ENCODE measurements at regions not wholly inside any gene's neighbourhood (a gene's known extent, or its start where the extent isn't known, plus 50 kb on each side); places are given as distances from the start of the nearest gene placed in this dataset.

DNA sequence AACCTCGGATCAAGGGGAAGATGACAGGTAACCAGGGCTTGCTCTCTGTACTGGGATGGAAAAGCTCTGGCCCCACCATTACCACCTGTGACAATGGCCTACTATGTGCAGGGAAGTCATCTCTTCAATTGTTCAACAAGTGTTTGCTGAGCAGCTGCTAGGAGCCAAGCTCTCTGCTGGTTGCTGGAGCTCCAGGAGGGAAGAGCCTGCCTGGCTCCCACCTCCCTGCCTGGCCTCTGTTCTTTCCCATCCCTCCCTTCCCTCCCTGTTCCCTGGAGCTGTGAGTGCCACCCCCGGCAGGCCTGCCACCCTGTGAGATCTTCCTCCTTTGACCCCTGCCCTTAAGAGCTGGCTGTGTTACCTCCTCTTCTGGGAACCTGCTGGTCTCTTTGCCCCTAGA lies 59.7 kb upstream of the IER5L start:
- dilution Hi-C loops (cut with HindIII; ENCODE audit: low sequenced_read_pairs, unreplicated experiment), result no loop called here
- Histone ChIP-seq H3K9me3 (ENCODE audit: control insufficient read depth, insufficient read depth, low read length) (peaks cover 11% of the 10 kb centered on the region), H2AK5ac (ENCODE audit: low read depth, low read length) (peak overlapping the region; percentile 72), H3K27ac (ENCODE audit: insufficient read depth, low read length) (no peak overlapping the region), H2BK20ac (ENCODE audit: low read depth, low read length) (0 out of 2 replicates have a peak overlapping the region, but pooled peaks have one; percentile 20), H2BK15ac (ENCODE audit: low read depth, low read length) (no peak overlapping the region), H4K20me1 (ENCODE audit: insufficient read depth, low read length) (no peaks in the 10 kb centered on the region), H3K79me1 (ENCODE audit: low read depth in 1 of 2, low read length in 2 of 2) (no peaks in the 10 kb centered on the region), H3K18ac (ENCODE audit: low read depth, low read length) (no peak overlapping the region), H2BK5ac (ENCODE audit: low read depth, low read length, poor library complexity, severe bottlenecking) (no peak overlapping the region), H2AFZ (replicated peaks; ENCODE audit: low read length, poor library complexity) (peak overlapping the region; percentile 92), H3K9me1 (ENCODE audit: insufficient read depth, low read length) (no peaks in the 10 kb centered on the region), H3K4me2 (ENCODE audit: low read depth, low read length) (no peak overlapping the region), H4K91ac (ENCODE audit: insufficient read depth, low read depth, low read length) (peak overlapping the region; percentile 41), H3K56ac (ENCODE audit: extremely low read depth, insufficient read depth, low read length) (no peak overlapping the region), H4K8ac (ENCODE audit: low read depth in 2 of 2, low read length in 2 of 2) (peak overlapping the region; percentile 48 to 49; a peak in 1 of 4 replicates), H3K27me3 (ENCODE audit: control insufficient read depth, insufficient read depth, low read length) (no peaks in the 10 kb centered on the region), H3K4me3 (ENCODE audit: insufficient read depth, low read depth, low read length) (no peak overlapping the region), H3K4ac (ENCODE audit: low read depth, low read length) (peak overlapping the region; percentile 54; the same call in 1 of the 2 replicates), H3K23ac (ENCODE audit: low read depth, low read length) (no peak overlapping the region), H2AK9ac (replicated peaks; ENCODE audit: low read depth, low read length, poor library complexity) (peak overlapping the region; percentile 62), H3K9ac (ENCODE audit: low read depth, low read length) (no peak overlapping the region), H2BK120ac (ENCODE audit: low read depth, low read length) (peak overlapping the region; percentile 27; the same call in 1 of the 2 replicates), H3K36me3 (ENCODE audit: control insufficient read depth, insufficient read depth, low read length) (no peaks in the 10 kb centered on the region), H3K14ac (replicated peaks; ENCODE audit: low read depth, low read length) (no peak overlapping the region), H4K5ac (ENCODE audit: low read depth, low read length) (no peak overlapping the region), H3K4me1 (ENCODE audit: control insufficient read depth, insufficient read depth, low read length) (peaks cover 6% of the 10 kb centered on the region)
- POLR2A ChIA-PET (ENCODE audit: unreplicated experiment), result no interaction called here
- no TSS peak for BruUV-seq (replicated peaks)
- ATAC-seq (ENCODE audit: low read depth) (no peak), DNase-seq (no peak)
- intact Hi-C loops (cut with micrococcal nuclease), result no loop called here
- in situ Hi-C loops (cut with MboI; ENCODE audit: low sequenced_read_pairs), result no loop called here
- no peak for TF ChIP-seq CEBPB (IDR thresholded peaks at IDR 0.05; ENCODE audit: low read depth, low read length)
- TF ChIP-seq, protein P1, sequence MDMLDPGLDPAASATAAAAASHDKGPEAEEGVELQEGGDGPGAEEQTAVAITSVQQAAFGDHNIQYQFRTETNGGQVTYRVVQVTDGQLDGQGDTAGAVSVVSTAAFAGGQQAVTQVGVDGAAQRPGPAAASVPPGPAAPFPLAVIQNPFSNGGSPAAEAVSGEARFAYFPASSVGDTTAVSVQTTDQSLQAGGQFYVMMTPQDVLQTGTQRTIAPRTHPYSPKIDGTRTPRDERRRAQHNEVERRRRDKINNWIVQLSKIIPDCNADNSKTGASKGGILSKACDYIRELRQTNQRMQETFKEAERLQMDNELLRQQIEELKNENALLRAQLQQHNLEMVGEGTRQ (IDR thresholded peaks at IDR 0.05; ENCODE audit: low read depth, low read length), result no peak
- no peak for TF ChIP-seq NFE2L2 (IDR thresholded peaks at IDR 0.05; ENCODE audit: low read depth, low read length)
- no peak for TF ChIP-seq FOS (IDR thresholded peaks at IDR 0.05; ENCODE audit: low read depth, low read length)
- TF ChIP-seq MXI1 (IDR thresholded peaks at IDR 0.05; ENCODE audit: borderline replicate concordance, low read depth, low read length), result no peak
- WGBS, 2 experiments (ENCODE audit: extremely low coverage in 2 of 2, insufficient read length in 1 of 2), result no CpG with 5 or more reads among the region's 2 CpGs
- CTCF ChIA-PET, result no interaction called here
